PC-3 (cell line): ENCODE measurements at regions not wholly inside any gene's neighbourhood (a gene's known extent, or its start where the extent isn't known, plus 50 kb on each side); places are given as distances from the start of the nearest gene placed in this dataset.

Experiments
- CTCF ChIP-seq: fragments of 300-600 bp; sonication (generic); conservative IDR thresholded peaks from 2 replicates; pipeline ENCODE4 v1.5.1; 2017; ENCODE audit warnings: antibody characterized with exemption, low read depth, mild to moderate bottlenecking, low read length
- EZH2phosphoT487 ChIP-seq: fragments of 300-600 bp; sonication (generic); IDR thresholded peaks from 2 replicates; pipeline ENCODE4 v1.6.1; 2018; ENCODE audit warnings: mild to moderate bottlenecking, antibody characterized with exemption, low read length, borderline replicate concordance

GRCh38 chr16:52251495-52251894, 295.4 kb downstream of the TOX3 start:
- no peak for TF ChIP-seq CTCF
- no peak for TF ChIP-seq EZH2phosphoT487
